Upper lobe of right lung (tissue), 1 donor: ENCODE measurements at regions not wholly inside any gene's neighbourhood (a gene's known extent, or its start where the extent isn't known, plus 50 kb on each side); places are given as distances from the start of the nearest gene placed in this dataset.

Experiments used
- ATAC-seq: fragments of 200-7000 bp; cut with Tn5 transposase; one replicate; pipeline ENCODE4 v1.9.1; 2020; ENCODE audit warnings: mild to moderate bottlenecking, moderate library complexity
- DNase-seq: peaks from one replicate; pipeline ENCODE4 v3.0.0-alpha.2; 2020
- H3K27ac ChIP-seq: fragments of 200-600 bp; one replicate; pipeline ENCODE4 v1.8.0; 2022
- H3K27me3 ChIP-seq: fragments of 200-600 bp; one replicate; pipeline ENCODE4 v1.8.0; 2022; ENCODE audit warnings: mild to moderate bottlenecking
- H3K36me3 ChIP-seq: fragments of 200-600 bp; one replicate; pipeline ENCODE4 v1.8.0; 2022
- H3K4me1 ChIP-seq: fragments of 200-600 bp; one replicate; pipeline ENCODE4 v1.8.0; 2022
- H3K4me3 ChIP-seq: fragments of 200-600 bp; one replicate; pipeline ENCODE4 v1.8.0; 2022; ENCODE audit warnings: mild to moderate bottlenecking
- H3K9me3 ChIP-seq: fragments of 200-600 bp; one replicate; pipeline ENCODE4 v1.8.0; 2022
- intact Hi-C: fragments of 100-400 bp; cut with DNase I; formaldehyde crosslinking; loops from one replicate; pipeline ENCODE4 v1.11.0; 2022
- TF ChIP-seq, protein P1 (sequence below): fragments of 200-600 bp; IDR thresholded peaks from one replicate; pipeline ENCODE4 v1.8.0; 2022; ENCODE audit warnings: antibody characterized with exemption
- donor health status: DM: no; HTN: yes; CAD: no; lungs with severe emphysema.

GRCh38 chr11:33480626-33481025 lies 220.0 kb downstream of the C11orf91 start:
- Histone ChIP-seq H3K36me3 (no peaks in the 10 kb centered on the region), H3K27me3 (peaks cover 13% of the 10 kb centered on the region), H3K4me1 (no peaks in the 10 kb centered on the region), H3K4me3 (no peak overlapping the region), H3K27ac (no peak overlapping the region), H3K9me3 (no peaks in the 10 kb centered on the region)
- DNase-seq = no peak
- TF ChIP-seq, protein P1, sequence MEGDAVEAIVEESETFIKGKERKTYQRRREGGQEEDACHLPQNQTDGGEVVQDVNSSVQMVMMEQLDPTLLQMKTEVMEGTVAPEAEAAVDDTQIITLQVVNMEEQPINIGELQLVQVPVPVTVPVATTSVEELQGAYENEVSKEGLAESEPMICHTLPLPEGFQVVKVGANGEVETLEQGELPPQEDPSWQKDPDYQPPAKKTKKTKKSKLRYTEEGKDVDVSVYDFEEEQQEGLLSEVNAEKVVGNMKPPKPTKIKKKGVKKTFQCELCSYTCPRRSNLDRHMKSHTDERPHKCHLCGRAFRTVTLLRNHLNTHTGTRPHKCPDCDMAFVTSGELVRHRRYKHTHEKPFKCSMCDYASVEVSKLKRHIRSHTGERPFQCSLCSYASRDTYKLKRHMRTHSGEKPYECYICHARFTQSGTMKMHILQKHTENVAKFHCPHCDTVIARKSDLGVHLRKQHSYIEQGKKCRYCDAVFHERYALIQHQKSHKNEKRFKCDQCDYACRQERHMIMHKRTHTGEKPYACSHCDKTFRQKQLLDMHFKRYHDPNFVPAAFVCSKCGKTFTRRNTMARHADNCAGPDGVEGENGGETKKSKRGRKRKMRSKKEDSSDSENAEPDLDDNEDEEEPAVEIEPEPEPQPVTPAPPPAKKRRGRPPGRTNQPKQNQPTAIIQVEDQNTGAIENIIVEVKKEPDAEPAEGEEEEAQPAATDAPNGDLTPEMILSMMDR = no peak
- intact Hi-C loops = no loop called here
- ATAC-seq = no peak

- intact Hi-C loops = no loop called here
- TF ChIP-seq, protein P1 = no peak
- Histone ChIP-seq H3K36me3 (no peaks in the 10 kb centered on the region), H3K4me3 (no peak overlapping the region), H3K27me3 (peaks cover 9% of the 10 kb centered on the region), H3K9me3 (no peaks in the 10 kb centered on the region), H3K27ac (no peak overlapping the region), H3K4me1 (no peaks in the 10 kb centered on the region)
- DNase-seq (no peak), ATAC-seq (no peak)
Observed at GRCh38 chr11:33479231-33479630, 221.4 kb downstream of the C11orf91 start.

DNA sequence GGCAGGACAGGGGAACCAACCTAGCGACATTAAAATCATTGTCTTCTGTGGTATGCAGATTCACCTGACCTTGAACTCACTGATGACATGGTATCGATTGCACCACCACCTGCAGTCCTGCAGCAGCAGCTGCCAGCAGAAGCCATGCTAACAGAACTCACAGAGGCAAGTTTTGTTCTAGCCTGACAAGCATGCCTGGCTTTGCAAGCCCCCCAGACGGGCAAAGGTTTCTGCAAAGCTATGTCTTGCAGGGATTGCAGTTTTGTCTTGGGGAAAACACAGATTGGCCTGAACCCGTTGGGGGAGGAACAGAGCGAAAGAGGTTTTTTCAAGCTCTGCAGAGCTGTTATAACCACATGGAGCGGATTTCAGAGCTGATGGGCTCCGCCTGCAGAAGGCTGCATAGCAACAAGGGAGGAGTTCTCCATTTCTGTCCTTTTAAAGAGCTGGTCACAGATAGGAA lies 221.0 kb downstream of the HIPK3 start:
- DNase-seq = no peak

GRCh38 chr11:33476945-33477606 lies 219.9 kb downstream of the HIPK3 start:
- TF ChIP-seq, protein P1 = no peak
- ATAC-seq (no peak), DNase-seq (no peak)
- Histone ChIP-seq H3K27me3 (peaks cover 3% of the 10 kb centered on the region), H3K4me3 (no peak overlapping the region), H3K9me3 (no peaks in the 10 kb centered on the region), H3K36me3 (no peaks in the 10 kb centered on the region), H3K27ac (no peak overlapping the region), H3K4me1 (no peaks in the 10 kb centered on the region)
- intact Hi-C loops = no loop called here

More for the DNA sequence above, 221.0 kb downstream of the HIPK3 start:
- no peak overlapping the region for H3K27ac ChIP-seq
- TF ChIP-seq, protein P1 = no peak
- H3K4me3 ChIP-seq = no peak overlapping the region
- no peaks in the 10 kb centered on the region for H3K4me1 ChIP-seq
- H3K9me3 ChIP-seq = no peaks in the 10 kb centered on the region
- H3K27me3 ChIP-seq = peaks cover 3% of the 10 kb centered on the region
- no peaks in the 10 kb centered on the region for H3K36me3 ChIP-seq
- intact Hi-C loops = no loop called here
- ATAC-seq = no peak

- Histone ChIP-seq H3K27me3 (no peaks in the 10 kb centered on the region), H3K36me3 (no peaks in the 10 kb centered on the region), H3K4me1 (no peaks in the 10 kb centered on the region), H3K27ac (no peak overlapping the region), H3K9me3 (no peaks in the 10 kb centered on the region), H3K4me3 (no peak overlapping the region)
- ATAC-seq (no peak), DNase-seq (no peak)
- intact Hi-C loops = no loop called here
- TF ChIP-seq, protein P1 = no peak
Observed at GRCh38 chr11:33475993-33476392, 218.8 kb downstream of the HIPK3 start.
